Panc1 (cell line): ENCODE measurements at regions not wholly inside any gene's neighbourhood (a gene's known extent, or its start where the extent isn't known, plus 50 kb on each side); places are given as distances from the start of the nearest gene placed in this dataset.

Experiments used
- ATAC-seq: fragments of 200-7000 bp; cut with Tn5 transposase; 2 replicates; pipeline ENCODE4 v1.9.1; 2020; ENCODE audit warnings: mild to moderate bottlenecking, moderate library complexity
- BruUV-seq: library from RNA; stranded (reverse); fragments of 400-500 nt; replicated peaks from 2 replicates; lab custom pipeline; 2021; lab: Mats Ljungman, UMichigan
- CTCF ChIA-PET: fragments of 300-600 bp; sonication (Branson Sonifier 250); formaldehyde crosslinking; loops from one replicate; lab custom pipeline; 2022; ENCODE audit warnings: antibody characterized with exemption; lab: Charles Lee
- POLR2A ChIA-PET: fragments of 300-600 bp; sonication (Branson Sonifier 250); formaldehyde crosslinking; loops from one replicate; lab custom pipeline; 2022; ENCODE audit warnings: antibody characterized with exemption; lab: Charles Lee
- DNase-seq: peaks from one replicate; pipeline ENCODE4 v3.0.0-alpha.2; 2010; ENCODE audit warnings: low read depth, low spot score
- H3K27ac ChIP-seq: 2 replicates; pipeline ENCODE4 v1.5.1; 2011; ENCODE audit warnings: mild to moderate bottlenecking, low read length, inconsistent platforms
- H3K27me3 ChIP-seq: fragments of 200-500 bp; sonication (Bioruptor generic); 2 replicates; pipeline ENCODE4 v1.6.0; 2014; ENCODE audit warnings: low read length, inconsistent platforms; ENCODE audit not compliant: control insufficient read depth, insufficient read depth
- H3K36me3 ChIP-seq: fragments of 200-500 bp; sonication (Bioruptor generic); 2 replicates; pipeline ENCODE4 v1.5.1; 2014; ENCODE audit warnings: inconsistent platforms, mild to moderate bottlenecking, low read length, moderate library complexity; ENCODE audit not compliant: control insufficient read depth, insufficient read depth
- H3K4me1 ChIP-seq: 2 replicates; pipeline ENCODE4 v1.5.1; 2011; ENCODE audit warnings: inconsistent platforms, mild to moderate bottlenecking, low read length, moderate library complexity; ENCODE audit not compliant: control insufficient read depth, insufficient read depth
- H3K4me3 ChIP-seq, 2 experiments: 2 replicates each; pipeline ENCODE4 v1.5.1; 2011 to 2012; ENCODE audit warnings: low read depth in 2 of 2, low read length in 2 of 2, mild to moderate bottlenecking in 2 of 2, inconsistent platforms in 1 of 2, moderate library complexity in 1 of 2
- H3K9me3 ChIP-seq: fragments of 200-500 bp; sonication (Bioruptor generic); 2 replicates; pipeline ENCODE4 v1.5.1; 2014; ENCODE audit warnings: low read depth, mild to moderate bottlenecking, inconsistent platforms, low read length, moderate library complexity; ENCODE audit not compliant: control insufficient read depth, insufficient read depth
- POLR2AphosphoS5 ChIP-seq: IDR thresholded peaks from 2 replicates; pipeline ENCODE4 v1.6.1; 2012; ENCODE audit warnings: mild to moderate bottlenecking, low read depth, low read length, moderate library complexity
- SIN3A ChIP-seq: IDR thresholded peaks from 2 replicates; pipeline ENCODE4 v1.6.1; 2012; ENCODE audit warnings: low read depth, mild to moderate bottlenecking, low read length, moderate library complexity, borderline replicate concordance; ENCODE audit not compliant: insufficient read depth
- TCF7L2 ChIP-seq: IDR thresholded peaks from 2 replicates; pipeline ENCODE4 v1.6.1; 2011; ENCODE audit warnings: mild to moderate bottlenecking, low read depth, low read length, inconsistent platforms
- in situ Hi-C: cut with HindIII; loops from 2 replicates; pipeline ENCODE4 v1.10.0; 2016; ENCODE audit warnings: low sequenced_read_pairs, low pct_unique_long_range_greater_than_20kb
- intact Hi-C: fragments of 100-400 bp; cut with micrococcal nuclease; formaldehyde crosslinking; loops from one replicate; pipeline ENCODE4 v1.10.0; 2022; ENCODE audit not compliant: unreplicated experiment
- TF ChIP-seq, protein P1 (sequence below): fragments of 450-650 bp; IDR thresholded peaks from 2 replicates; pipeline ENCODE4 v1.5.1; 2017; ENCODE audit warnings: mild to moderate bottlenecking
- TF ChIP-seq, protein P2 (sequence below), 2 experiments: IDR thresholded peaks; 2 replicates each; pipeline ENCODE4 v1.6.1; 2011 to 2012; ENCODE audit warnings: low read depth in 2 of 2, control low read depth in 1 of 2, low read length in 1 of 2, mild to moderate bottlenecking in 1 of 2, moderate library complexity in 1 of 2; ENCODE audit not compliant: insufficient read depth in 1 of 2

DNA sequence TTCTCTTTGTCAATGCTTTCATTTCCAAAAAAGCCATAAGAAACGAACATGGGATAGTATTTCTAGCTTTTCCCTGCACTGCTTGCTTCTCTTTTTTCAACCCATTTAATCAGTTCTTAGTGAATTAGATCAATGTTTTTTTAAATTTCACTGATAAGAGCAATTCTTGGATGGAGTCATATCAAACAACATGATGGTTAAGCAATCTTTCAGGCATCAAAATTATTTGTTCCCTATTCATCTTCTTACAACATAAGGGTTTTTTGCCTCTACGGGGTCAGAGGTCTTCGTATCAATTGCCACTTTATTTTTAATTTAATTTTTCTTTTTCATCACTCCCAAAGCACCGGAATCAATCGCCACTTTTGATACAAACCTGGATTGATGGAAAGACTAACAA lies 103.8 kb upstream of the RESF1 start:
- CTCF ChIA-PET, result no interaction called here

DNA sequence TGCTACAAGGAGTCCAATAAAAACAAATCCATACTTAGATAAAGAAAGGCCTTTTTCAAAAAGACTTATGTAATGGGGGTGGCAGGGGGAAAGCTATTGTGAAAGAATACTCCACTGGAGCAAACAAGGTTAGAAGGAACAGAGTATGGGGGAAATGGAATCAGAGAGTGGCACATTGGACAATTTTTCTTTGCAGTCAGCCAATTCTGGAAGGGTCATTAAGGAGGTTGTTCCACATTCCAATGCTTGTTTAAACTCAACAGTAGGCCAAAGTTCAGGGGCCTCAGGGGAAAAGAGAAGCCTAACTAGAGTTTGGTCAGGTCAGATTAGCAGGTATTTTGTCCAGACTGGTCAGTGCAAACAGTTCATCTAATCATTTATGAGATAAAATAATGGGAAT lies 105.2 kb upstream of the RESF1 start:
- intact Hi-C loops (no loop called here), in situ Hi-C loops (no loop called here)
- ATAC-seq (no peak), DNase-seq (no peak)
- H3K4me3 ChIP-seq, result no peak overlapping the region
- H3K27ac ChIP-seq, result no peak overlapping the region
- H3K27me3 ChIP-seq, result no peaks in the 10 kb centered on the region
- H3K9me3 ChIP-seq, result peaks cover 21% of the 10 kb centered on the region; the same call in 1 of the 2 replicates
- BruUV-seq, result no TSS peak
- H3K4me1 ChIP-seq, result no peaks in the 10 kb centered on the region
- POLR2A ChIA-PET, result no interaction called here
- no peak for TF ChIP-seq POLR2AphosphoS5
- no peak for TF ChIP-seq SIN3A
- TF ChIP-seq, protein P1, sequence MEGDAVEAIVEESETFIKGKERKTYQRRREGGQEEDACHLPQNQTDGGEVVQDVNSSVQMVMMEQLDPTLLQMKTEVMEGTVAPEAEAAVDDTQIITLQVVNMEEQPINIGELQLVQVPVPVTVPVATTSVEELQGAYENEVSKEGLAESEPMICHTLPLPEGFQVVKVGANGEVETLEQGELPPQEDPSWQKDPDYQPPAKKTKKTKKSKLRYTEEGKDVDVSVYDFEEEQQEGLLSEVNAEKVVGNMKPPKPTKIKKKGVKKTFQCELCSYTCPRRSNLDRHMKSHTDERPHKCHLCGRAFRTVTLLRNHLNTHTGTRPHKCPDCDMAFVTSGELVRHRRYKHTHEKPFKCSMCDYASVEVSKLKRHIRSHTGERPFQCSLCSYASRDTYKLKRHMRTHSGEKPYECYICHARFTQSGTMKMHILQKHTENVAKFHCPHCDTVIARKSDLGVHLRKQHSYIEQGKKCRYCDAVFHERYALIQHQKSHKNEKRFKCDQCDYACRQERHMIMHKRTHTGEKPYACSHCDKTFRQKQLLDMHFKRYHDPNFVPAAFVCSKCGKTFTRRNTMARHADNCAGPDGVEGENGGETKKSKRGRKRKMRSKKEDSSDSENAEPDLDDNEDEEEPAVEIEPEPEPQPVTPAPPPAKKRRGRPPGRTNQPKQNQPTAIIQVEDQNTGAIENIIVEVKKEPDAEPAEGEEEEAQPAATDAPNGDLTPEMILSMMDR, result no peak
- TF ChIP-seq, protein P2, sequence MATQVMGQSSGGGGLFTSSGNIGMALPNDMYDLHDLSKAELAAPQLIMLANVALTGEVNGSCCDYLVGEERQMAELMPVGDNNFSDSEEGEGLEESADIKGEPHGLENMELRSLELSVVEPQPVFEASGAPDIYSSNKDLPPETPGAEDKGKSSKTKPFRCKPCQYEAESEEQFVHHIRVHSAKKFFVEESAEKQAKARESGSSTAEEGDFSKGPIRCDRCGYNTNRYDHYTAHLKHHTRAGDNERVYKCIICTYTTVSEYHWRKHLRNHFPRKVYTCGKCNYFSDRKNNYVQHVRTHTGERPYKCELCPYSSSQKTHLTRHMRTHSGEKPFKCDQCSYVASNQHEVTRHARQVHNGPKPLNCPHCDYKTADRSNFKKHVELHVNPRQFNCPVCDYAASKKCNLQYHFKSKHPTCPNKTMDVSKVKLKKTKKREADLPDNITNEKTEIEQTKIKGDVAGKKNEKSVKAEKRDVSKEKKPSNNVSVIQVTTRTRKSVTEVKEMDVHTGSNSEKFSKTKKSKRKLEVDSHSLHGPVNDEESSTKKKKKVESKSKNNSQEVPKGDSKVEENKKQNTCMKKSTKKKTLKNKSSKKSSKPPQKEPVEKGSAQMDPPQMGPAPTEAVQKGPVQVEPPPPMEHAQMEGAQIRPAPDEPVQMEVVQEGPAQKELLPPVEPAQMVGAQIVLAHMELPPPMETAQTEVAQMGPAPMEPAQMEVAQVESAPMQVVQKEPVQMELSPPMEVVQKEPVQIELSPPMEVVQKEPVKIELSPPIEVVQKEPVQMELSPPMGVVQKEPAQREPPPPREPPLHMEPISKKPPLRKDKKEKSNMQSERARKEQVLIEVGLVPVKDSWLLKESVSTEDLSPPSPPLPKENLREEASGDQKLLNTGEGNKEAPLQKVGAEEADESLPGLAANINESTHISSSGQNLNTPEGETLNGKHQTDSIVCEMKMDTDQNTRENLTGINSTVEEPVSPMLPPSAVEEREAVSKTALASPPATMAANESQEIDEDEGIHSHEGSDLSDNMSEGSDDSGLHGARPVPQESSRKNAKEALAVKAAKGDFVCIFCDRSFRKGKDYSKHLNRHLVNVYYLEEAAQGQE (IDR thresholded peaks at IDR 0.05; ENCODE audit: insufficient read depth in 1 of 2, low read depth in 2 of 2, low read length in 1 of 2), result no peak
- no peak for TF ChIP-seq TCF7L2
- CTCF ChIA-PET, result no interaction called here
- no peaks in the 10 kb centered on the region for H3K36me3 ChIP-seq

More for the DNA sequence above, 103.8 kb upstream of the RESF1 start:
- Histone ChIP-seq H3K36me3 (no peaks in the 10 kb centered on the region), H3K4me3 (no peak overlapping the region), H3K9me3 (peaks cover 9% of the 10 kb centered on the region; the same call in 1 of the 2 replicates), H3K27ac (no peak overlapping the region), H3K4me1 (no peaks in the 10 kb centered on the region), H3K27me3 (no peaks in the 10 kb centered on the region)
- no peak for DNase-seq
- TF ChIP-seq, protein P2 (IDR thresholded peaks at IDR 0.05; ENCODE audit: insufficient read depth in 1 of 2, low read depth in 2 of 2, low read length in 1 of 2), result no peak
- no peak for TF ChIP-seq POLR2AphosphoS5
- TF ChIP-seq SIN3A, result no peak
- TF ChIP-seq, protein P1, result no peak
- TF ChIP-seq TCF7L2, result no peak
- POLR2A ChIA-PET, result no interaction called here
- no TSS peak for BruUV-seq
- in situ Hi-C loops (no loop called here), intact Hi-C loops (no loop called here)
- no peak for ATAC-seq
